Hepatocyte (in vitro differentiated cells): ENCODE measurements at regions not wholly inside any gene's neighbourhood (a gene's known extent, or its start where the extent isn't known, plus 50 kb on each side); places are given as distances from the start of the nearest gene placed in this dataset.

Source experiments
- EZH2 ChIP-seq: fragments of 200-600 bp; sonication (generic); IDR thresholded peaks from 2 replicates; pipeline ENCODE4 v1.6.1; 2016; ENCODE audit warnings: antibody characterized with exemption, mild to moderate bottlenecking, borderline replicate concordance
- EZH2phosphoT487 ChIP-seq: fragments of 200-600 bp; sonication (generic); IDR thresholded peaks from one replicate; pipeline ENCODE4 v1.6.1; 2018; ENCODE audit warnings: antibody characterized with exemption, mild to moderate bottlenecking, low read depth, moderate library complexity; ENCODE audit not compliant: unreplicated experiment, severe bottlenecking
- TF ChIP-seq, protein P1 (sequence below): fragments of 200-600 bp; sonication (generic); IDR thresholded peaks from 2 replicates; pipeline ENCODE4 v1.5.1; 2016; ENCODE audit warnings: antibody characterized with exemption, mild to moderate bottlenecking; ENCODE audit not compliant: poor library complexity

DNA sequence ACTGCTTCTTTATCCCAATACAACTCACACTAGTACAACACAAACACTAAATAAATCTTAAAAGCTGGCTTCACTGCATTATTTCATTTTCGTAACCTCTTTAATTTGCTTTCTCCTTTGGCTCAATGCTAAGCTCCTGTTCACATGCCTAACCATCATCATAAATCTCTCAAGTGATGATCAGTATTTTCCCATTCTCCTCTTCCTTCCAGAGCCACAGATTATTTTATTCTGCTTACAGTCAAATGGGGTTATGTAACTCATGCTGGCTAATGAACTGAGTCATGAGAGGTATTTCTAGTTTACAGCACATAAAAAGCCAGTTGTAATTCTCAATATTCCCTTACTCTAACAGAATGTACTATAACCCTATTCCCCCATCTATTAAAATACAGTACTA is 350.4 kb upstream of the ZC3H15 start:
- TF ChIP-seq, protein P1, sequence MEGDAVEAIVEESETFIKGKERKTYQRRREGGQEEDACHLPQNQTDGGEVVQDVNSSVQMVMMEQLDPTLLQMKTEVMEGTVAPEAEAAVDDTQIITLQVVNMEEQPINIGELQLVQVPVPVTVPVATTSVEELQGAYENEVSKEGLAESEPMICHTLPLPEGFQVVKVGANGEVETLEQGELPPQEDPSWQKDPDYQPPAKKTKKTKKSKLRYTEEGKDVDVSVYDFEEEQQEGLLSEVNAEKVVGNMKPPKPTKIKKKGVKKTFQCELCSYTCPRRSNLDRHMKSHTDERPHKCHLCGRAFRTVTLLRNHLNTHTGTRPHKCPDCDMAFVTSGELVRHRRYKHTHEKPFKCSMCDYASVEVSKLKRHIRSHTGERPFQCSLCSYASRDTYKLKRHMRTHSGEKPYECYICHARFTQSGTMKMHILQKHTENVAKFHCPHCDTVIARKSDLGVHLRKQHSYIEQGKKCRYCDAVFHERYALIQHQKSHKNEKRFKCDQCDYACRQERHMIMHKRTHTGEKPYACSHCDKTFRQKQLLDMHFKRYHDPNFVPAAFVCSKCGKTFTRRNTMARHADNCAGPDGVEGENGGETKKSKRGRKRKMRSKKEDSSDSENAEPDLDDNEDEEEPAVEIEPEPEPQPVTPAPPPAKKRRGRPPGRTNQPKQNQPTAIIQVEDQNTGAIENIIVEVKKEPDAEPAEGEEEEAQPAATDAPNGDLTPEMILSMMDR: no peak
- no peak for TF ChIP-seq EZH2phosphoT487
- TF ChIP-seq EZH2: no peak
